ENCODE measurements at regions not wholly inside any gene's neighbourhood (a gene's known extent, or its start where the extent isn't known, plus 50 kb on each side); places are given as distances from the start of the nearest gene placed in this dataset.

DNA sequence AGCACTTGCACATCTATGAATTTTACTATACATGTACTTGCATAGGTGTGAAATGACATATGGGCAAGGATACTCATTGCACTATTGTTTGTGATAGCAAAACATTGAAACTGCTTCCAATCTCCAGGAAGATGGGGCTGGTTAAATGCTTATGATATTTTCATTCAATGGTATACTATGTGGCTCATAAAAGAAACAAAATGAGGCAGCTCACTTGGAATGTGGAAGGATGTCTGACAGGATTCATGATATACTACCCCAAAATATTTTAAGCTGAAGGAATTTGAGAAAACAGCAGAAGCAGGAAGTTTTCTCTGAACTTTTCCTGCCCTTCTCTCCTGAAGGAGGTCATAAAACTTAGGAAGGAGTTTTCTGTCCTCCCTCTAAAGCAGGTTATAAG is 99.6 kb upstream of the CAST start:
- TF ChIP-seq TARDBP (IDR thresholded peaks at IDR 0.05) = no peak
- no peak for TF ChIP-seq FOXA1 (IDR thresholded peaks at IDR 0.05)

All from HEK293T (cell line).